C4-2B (cell line): ENCODE measurements at regions not wholly inside any gene's neighbourhood (a gene's known extent, or its start where the extent isn't known, plus 50 kb on each side); places are given as distances from the start of the nearest gene placed in this dataset.

ENCODE experiments used
- ZFX ChIP-seq: fragments of 450-650 bp; IDR thresholded peaks from 2 replicates; pipeline ENCODE4 v1.6.1; 2017
- TF ChIP-seq, protein P1 (sequence below): fragments of 450-650 bp; conservative IDR thresholded peaks from 2 replicates; pipeline ENCODE4 v1.5.1; 2017; ENCODE audit warnings: mild to moderate bottlenecking

DNA sequence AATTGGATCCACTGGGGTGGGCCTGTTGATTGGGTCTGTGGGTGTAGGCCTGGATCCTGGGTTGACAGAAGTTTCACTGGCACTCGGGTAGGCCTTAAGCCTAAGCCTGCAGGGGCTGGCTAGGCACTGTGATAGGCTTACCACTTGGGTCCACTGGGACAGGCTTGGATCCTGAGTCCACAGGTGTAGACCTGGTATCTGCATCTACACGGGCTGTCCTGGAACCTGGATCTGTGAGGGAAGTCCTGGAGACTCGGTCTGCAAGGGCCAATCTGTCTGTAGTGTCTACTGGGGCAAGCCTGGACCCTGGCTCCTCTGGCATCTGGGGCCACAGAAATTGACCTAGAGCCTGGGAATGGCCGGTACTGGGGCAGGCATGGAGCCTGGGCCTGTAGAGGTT is 219.0 kb upstream of the NRG3 start:
- TF ChIP-seq, protein P1, sequence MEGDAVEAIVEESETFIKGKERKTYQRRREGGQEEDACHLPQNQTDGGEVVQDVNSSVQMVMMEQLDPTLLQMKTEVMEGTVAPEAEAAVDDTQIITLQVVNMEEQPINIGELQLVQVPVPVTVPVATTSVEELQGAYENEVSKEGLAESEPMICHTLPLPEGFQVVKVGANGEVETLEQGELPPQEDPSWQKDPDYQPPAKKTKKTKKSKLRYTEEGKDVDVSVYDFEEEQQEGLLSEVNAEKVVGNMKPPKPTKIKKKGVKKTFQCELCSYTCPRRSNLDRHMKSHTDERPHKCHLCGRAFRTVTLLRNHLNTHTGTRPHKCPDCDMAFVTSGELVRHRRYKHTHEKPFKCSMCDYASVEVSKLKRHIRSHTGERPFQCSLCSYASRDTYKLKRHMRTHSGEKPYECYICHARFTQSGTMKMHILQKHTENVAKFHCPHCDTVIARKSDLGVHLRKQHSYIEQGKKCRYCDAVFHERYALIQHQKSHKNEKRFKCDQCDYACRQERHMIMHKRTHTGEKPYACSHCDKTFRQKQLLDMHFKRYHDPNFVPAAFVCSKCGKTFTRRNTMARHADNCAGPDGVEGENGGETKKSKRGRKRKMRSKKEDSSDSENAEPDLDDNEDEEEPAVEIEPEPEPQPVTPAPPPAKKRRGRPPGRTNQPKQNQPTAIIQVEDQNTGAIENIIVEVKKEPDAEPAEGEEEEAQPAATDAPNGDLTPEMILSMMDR: no peak
- no peak for TF ChIP-seq ZFX
